Fibroblast of peridontal ligament (primary cell): ENCODE measurements at regions not wholly inside any gene's neighbourhood (a gene's known extent, or its start where the extent isn't known, plus 50 kb on each side); places are given as distances from the start of the nearest gene placed in this dataset.

Experiments used
- DNase-seq: peaks from one replicate; pipeline ENCODE4 v3.0.0-alpha.2; 2010; ENCODE audit errors: extremely low read depth

GRCh38 chrX:13903405-13903804, 86.5 kb upstream of the GPM6B start:
- peak; percentile 34 for DNase-seq

DNA sequence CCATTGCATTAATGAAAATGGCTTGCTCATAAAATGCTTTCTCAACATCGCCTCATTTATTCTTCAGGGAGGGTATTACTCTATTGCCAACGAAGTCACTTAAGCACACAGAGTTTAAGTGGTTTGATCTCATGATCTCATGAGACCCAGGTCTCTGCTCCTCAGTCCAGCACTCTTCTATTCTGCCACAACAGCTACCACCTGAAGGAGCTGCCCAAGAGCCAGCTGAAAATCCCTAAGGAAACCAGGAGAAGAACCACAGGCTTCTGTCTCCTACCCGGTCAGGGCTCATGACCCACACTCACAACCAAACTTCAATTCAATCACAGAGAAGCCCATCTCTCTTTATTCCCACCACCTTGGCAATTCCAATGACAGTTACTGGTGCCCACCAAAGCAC, 85.5 kb upstream of the GPM6B start:
- DNase-seq: no peak

GRCh38 chrX:13901354-13901753, 84.5 kb upstream of the GPM6B start:
- DNase-seq: no peak

GRCh38 chrX:13900351-13900750, 83.5 kb upstream of the GPM6B start:
- no peak for DNase-seq

DNA sequence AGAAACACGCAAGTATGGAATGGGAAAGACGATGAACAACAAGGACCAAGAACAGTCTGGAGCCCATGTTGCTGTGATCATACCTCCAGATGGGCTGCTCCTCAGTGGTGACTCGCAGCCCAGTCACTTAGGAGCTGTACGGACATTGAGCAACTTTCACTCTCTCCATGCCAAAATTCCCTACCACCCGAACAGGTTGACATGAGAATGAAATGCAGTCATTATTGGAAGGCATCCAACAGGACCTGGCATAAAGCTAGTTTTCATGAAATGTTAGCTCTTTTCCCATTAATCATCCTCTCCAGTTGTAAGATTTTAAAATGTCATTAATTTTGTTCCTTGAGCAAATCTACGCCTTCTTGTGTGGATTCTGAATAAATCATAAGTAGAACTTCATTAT, 82.7 kb upstream of the GPM6B start:
- DNase-seq: peak; percentile 80

- no peak for DNase-seq
Measured at GRCh38 chrX:13898603-13899002, 81.7 kb upstream of the GPM6B start.

DNA sequence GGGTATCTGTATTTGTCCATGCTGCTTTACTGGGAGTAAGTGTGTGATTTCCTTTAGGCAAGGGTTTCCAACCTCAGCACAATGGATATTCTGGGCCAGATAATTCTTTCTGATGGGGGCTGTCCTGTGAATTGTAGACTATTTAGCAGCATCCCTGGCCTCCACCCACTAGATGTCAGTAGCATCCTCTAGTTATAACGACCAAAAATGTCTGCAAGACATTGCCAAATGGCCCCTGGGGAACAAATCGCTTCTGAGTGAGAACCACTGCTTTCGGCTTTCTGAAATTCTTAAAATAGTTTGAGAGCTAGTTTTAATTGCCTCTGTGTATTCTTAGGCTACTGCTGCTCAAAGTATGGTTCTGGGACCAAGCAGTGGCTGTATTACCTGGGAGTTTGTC, 81.2 kb upstream of the GPM6B start:
- DNase-seq: peak; percentile 50

DNA sequence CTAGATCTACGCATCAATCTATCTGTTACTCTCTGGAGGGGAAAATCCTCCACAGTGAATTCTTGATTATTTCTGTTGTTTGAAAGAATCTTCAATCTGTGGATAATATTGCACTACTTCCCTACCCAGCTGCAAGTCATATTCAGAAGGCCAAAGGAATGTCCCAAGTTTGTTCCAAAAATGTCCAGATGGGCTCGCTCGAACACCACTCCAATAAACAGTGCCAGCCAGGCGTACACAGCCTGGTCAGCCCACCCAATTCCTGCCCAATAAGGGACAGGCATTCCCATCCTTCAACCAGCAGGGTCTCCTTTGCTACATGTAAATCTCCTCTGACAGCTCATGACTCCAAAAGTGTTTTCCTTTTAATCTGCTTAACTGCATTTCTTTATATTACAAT, 80.7 kb upstream of the GPM6B start:
- DNase-seq: no peak

DNA sequence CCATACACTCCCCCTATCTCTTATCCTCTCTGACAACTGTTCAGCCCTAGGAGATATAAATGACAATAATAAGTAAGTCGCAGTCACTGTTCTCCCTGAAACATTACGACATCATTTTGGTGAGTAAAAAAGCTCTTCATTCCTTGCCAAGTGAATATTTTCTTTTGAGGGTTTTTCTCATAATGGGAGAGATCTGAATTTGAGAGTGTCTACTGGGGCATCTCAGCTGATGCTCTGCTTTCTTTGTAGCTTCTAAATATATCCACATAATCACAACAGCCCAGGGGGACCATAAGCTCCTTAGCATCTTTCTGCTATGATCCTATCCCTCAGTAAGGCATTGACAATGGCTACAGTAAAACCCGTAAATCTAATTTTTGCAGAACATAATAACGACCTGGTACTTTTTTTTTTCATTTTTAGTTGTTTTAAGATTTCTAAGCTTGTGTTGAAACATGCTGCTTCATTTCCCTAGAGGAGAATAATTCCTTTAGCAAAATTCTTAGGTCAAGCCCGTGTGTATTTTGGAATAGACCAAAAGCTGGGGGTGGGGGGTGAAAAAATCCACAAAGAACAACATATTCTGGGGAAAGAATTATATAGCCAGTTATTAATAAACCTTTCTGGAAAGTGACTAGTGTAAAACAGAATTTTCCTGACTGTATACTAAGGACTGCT, 78.1 kb upstream of the GPM6B start:
- peak; percentile 40 for DNase-seq

DNA sequence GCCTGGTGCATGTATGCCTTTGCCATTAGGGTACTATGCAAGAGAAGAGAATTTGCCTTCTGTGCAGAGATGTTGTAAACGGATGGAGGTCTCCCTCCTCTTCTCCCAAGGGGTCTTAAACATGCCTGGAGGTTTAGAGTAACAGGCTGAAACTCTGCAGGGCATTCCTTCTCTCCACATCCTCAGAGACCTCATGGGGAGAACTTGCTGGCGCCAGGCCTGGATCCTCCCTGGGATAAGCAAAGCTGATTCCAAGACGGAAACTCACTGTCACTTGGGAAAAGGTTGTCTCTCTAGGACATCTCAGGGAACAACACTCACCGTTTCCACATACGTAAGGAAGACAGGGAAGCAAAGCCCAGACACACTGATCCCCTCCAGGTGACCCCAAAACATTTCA, 76.9 kb upstream of the GPM6B start:
- peak; percentile 52 for DNase-seq

DNA sequence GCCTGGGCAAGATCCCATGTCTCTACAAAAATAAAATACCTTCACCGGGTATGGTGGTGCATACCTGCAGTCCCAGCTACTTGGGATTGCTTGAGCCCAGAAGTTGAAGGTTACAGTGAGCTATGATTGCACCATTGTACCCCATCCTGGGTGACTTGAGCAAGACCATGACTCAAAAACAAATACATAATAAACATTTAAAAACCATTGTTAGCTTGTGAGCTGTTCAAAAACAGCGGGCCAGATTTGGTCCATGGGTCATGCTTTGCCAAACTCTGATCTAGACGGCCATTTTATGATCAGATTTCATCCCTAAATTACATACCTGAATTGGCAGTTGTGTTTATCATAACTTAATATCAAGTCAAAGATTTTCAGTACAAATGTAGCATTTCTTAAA, 76.0 kb upstream of the GPM6B start:
- no peak for DNase-seq

DNA sequence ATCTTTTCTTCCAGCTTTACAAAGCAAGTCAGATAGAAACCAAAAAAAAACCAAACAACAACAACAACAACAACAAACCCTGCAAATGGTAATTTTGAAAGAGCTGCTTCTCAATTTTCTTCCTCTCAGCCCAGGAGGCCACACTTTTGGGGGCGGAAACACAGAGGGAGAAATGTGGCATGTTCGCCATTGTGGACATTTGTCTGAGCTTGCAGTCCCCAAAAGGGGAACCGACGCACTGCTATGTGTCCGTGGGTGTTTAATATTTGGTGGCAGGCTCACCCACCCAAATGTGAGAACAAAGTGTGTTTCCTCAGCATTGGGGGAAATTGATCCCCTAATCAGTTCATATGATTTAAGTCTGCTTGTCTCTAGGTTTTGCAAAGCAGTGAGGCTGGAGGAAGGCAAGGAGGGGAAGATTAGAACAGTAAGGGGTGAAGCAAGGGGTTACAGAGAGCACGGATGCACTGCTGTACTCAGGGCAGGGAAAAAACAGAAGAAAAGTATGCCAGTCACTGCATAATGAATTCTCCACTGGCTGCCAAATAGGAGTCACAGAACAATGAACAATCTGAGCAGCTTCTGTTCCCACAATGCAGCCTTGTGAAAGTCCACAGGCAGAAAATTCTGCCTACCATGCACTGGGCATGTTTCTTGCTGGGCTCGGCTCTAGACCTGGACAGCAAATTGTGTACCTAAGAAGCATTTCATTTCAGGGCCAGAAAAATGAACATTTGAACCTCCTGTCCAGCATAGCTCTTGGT, 74.7 kb upstream of the GPM6B start:
- no peak for DNase-seq

- DNase-seq: no peak
Measured at GRCh38 chrX:13890806-13891205, 73.9 kb upstream of the GPM6B start.

DNA sequence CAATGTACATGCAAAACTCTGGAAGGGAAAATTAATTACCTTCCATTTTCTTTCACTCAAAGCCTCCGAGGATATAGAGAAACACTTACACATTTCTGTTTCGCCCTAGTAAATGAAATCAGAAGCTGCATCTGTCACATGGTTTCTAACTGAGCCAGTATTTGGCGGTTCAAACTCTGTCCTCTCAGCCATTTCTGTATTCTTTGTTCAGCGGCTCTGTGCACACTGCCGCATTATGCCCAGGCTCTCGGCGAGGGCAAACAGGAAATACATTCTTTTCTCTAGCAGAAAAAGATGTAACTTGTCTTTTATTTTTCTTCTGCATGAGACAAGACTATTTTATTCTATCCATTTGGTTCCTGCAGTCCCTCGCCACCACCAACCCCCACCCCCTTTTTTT, 71.4 kb upstream of the GPM6B start:
- no peak for DNase-seq

- no peak for DNase-seq
Measured at GRCh38 chrX:13885591-13885990, 68.7 kb upstream of the GPM6B start.

DNA sequence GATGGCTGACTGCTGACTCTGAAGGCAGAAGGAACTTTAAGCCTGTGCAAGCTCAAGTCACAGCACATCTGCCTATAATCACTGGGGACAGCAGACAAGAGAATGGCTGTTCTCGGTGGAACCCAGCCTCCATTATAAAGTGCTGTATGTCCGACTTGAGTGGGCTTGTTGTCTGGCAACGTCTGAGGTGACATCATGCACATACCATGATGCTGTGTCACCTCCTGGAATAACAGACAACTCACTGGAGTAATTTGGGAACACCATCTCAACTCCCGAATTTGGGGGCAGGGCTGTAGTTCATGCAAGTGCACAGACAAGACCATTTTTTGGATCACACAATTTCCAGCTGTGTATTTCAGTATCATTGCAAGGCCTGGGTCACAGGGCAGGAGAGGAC, 59.8 kb upstream of the GPM6B start:
- peak; percentile 34 for DNase-seq

- no peak for DNase-seq
Measured at GRCh38 chrX:13875572-13875971, 58.7 kb upstream of the GPM6B start.

DNA sequence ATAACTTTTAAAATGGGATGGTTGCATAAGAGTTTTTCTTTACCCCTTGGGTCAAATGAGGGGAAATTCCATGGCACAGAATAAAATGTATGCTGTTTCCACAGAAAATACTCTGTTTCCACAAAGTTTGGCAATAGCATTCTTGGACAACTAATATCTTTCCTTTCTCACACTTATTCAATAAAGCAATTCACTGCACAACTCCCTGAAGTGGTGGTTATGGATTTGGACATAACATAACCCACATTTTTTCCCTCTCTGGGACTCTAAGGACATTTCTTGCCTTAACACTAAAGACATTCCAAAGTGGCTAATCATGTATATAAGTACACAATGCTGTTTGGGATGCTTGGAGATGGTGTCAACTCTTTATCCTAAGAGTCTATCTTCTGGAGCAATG, 51.7 kb upstream of the GPM6B start:
- peak; percentile 71 for DNase-seq
